ENCODE measurements at regions not wholly inside any gene's neighbourhood (a gene's known extent, or its start where the extent isn't known, plus 50 kb on each side); places are given as distances from the start of the nearest gene placed in this dataset.

DNA sequence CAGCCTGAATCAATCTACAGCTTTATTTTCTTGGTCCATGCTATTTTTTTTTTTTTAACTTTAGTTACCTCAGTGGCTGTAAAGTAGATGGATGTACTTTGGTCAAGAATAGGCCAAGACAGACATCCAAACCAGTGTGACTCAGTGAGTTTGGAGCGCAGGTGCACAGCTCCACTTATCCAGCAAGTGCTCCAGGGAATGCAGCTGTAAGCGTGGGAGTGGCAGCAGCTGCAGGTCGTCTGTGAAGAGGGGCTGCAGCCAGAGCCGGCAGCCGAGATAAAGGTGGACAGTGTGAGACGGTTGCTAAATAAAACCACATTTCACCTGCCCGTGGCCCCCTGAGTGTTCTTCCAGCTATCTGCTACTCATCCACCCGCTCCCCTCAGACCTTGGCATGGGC, 1018.7 kb downstream of the AACS start:
- Histone ChIP-seq H3K9me3 (replicated peaks) (no peaks in the 10 kb centered on the region), H3K27ac (no peak overlapping the region), H3K36me3 (no peaks in the 10 kb centered on the region), H3K4me1 (replicated peaks) (no peaks in the 10 kb centered on the region), H3K27me3 (replicated peaks) (no peaks in the 10 kb centered on the region), H3K4me3 (no peak overlapping the region)
- no peak for DNase-seq (ENCODE audit: low read depth in 1 of 2, low spot score in 2 of 2)

GRCh38 chr12:126084480-126084879, 1019.2 kb downstream of the AACS start:
- H3K27me3 ChIP-seq (replicated peaks), result no peaks in the 10 kb centered on the region
- DNase-seq (ENCODE audit: low read depth in 1 of 2, low spot score in 2 of 2), result no peak

DNA sequence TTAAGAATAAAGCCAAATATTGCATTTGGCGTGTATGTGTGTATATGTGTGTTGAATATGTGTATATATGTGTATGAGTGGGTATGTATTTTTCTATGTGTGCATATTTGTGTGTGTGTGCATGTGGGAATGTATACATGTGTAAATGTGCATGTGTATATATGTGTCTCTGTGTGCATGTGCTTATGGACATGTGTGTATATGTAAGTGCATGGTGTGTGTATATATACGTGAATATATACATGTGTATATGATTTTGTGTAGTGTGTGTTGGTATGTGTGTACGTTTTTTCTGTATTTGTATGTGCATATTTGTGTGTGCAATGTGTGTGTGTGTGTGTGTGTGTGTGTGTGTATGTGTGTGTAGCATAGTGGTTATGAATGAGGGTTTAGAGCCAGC, 1021.0 kb downstream of the AACS start:
- no peaks in the 10 kb centered on the region for H3K36me3 ChIP-seq
- H3K4me1 ChIP-seq (replicated peaks), result no peaks in the 10 kb centered on the region
- no peak overlapping the region for H3K27ac ChIP-seq
- no peak for DNase-seq (ENCODE audit: low read depth in 1 of 2, low spot score in 2 of 2)
- no peaks in the 10 kb centered on the region for H3K27me3 ChIP-seq (replicated peaks)
- no peaks in the 10 kb centered on the region for H3K9me3 ChIP-seq (replicated peaks)
- no peak overlapping the region for H3K4me3 ChIP-seq

More at GRCh38 chr12:126084480-126084879, 1019.2 kb downstream of the AACS start:
- Histone ChIP-seq H3K4me3 (no peak overlapping the region), H3K27ac (no peak overlapping the region), H3K9me3 (replicated peaks) (no peaks in the 10 kb centered on the region), H3K4me1 (replicated peaks) (no peaks in the 10 kb centered on the region), H3K36me3 (no peaks in the 10 kb centered on the region)

- H3K4me1 ChIP-seq (replicated peaks), result no peaks in the 10 kb centered on the region
- H3K9me3 ChIP-seq (replicated peaks), result no peaks in the 10 kb centered on the region
- no peaks in the 10 kb centered on the region for H3K27me3 ChIP-seq (replicated peaks)
Observed at GRCh38 chr12:126087692-126088091, 1022.5 kb downstream of the AACS start.

GRCh38 chr12:126093908-126094307, 1028.7 kb downstream of the AACS start:
- DNase-seq (ENCODE audit: low read depth in 1 of 2, low spot score in 2 of 2), result no peak
- H3K27ac ChIP-seq, result no peak overlapping the region
- no peaks in the 10 kb centered on the region for H3K4me1 ChIP-seq (replicated peaks)

More at GRCh38 chr12:126087692-126088091, 1022.5 kb downstream of the AACS start:
- H3K4me3 ChIP-seq, result no peak overlapping the region
- DNase-seq (ENCODE audit: low read depth in 1 of 2, low spot score in 2 of 2), result no peak
- H3K27ac ChIP-seq, result no peak overlapping the region
- H3K36me3 ChIP-seq, result no peaks in the 10 kb centered on the region

GRCh38 chr12:126095748-126096510, 1030.7 kb downstream of the AACS start:
- Histone ChIP-seq H3K4me3 (no peak overlapping the region), H3K4me1 (replicated peaks) (no peaks in the 10 kb centered on the region), H3K27ac (no peak overlapping the region), H3K36me3 (no peaks in the 10 kb centered on the region), H3K27me3 (replicated peaks) (no peaks in the 10 kb centered on the region), H3K9me3 (replicated peaks) (no peaks in the 10 kb centered on the region)
- no peak for DNase-seq (ENCODE audit: low read depth in 1 of 2, low spot score in 2 of 2)

More at GRCh38 chr12:126093908-126094307, 1028.7 kb downstream of the AACS start:
- Histone ChIP-seq H3K4me3 (no peak overlapping the region), H3K36me3 (no peaks in the 10 kb centered on the region), H3K9me3 (replicated peaks) (no peaks in the 10 kb centered on the region), H3K27me3 (replicated peaks) (no peaks in the 10 kb centered on the region)

DNA sequence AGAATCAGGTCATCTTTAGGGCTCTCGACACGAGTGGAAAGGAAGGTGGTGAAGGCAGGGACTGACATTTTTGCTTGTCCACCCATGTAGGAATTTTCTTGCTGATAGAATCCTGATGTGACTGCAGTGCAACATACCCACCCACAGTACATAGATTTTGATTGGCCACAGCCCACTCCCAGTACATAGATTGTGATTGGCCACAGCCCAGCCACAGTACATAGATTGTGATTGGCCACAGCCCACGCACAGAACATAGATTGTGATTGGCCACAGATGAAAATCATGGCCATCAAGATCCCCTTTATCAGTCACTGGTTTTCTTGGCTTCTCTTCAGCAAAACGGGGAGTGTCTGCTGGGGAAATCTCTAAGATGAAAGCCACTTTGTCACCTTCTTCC, 1041.5 kb downstream of the AACS start:
- no peak for DNase-seq (ENCODE audit: low read depth in 1 of 2, low spot score in 2 of 2)
- H3K36me3 ChIP-seq, result no peaks in the 10 kb centered on the region
- no peaks in the 10 kb centered on the region for H3K4me1 ChIP-seq (replicated peaks)
- H3K27me3 ChIP-seq (replicated peaks), result no peaks in the 10 kb centered on the region
- no peak overlapping the region for H3K4me3 ChIP-seq
- H3K9me3 ChIP-seq (replicated peaks), result no peaks in the 10 kb centered on the region; the same call in 1 of the 2 replicates
- no peak overlapping the region for H3K27ac ChIP-seq

- no peak overlapping the region for H3K27ac ChIP-seq
- no peaks in the 10 kb centered on the region for H3K4me1 ChIP-seq (replicated peaks)
- H3K9me3 ChIP-seq (replicated peaks), result no peaks in the 10 kb centered on the region; the same call in 1 of the 2 replicates
- no peak for DNase-seq (ENCODE audit: low read depth in 1 of 2, low spot score in 2 of 2)
- H3K4me3 ChIP-seq, result no peak overlapping the region
- no peaks in the 10 kb centered on the region for H3K27me3 ChIP-seq (replicated peaks)
- H3K36me3 ChIP-seq, result no peaks in the 10 kb centered on the region
Observed at GRCh38 chr12:126107659-126108058, 1042.4 kb downstream of the AACS start.

GRCh38 chr12:126108247-126108646, 1043.0 kb downstream of the AACS start:
- no peaks in the 10 kb centered on the region; the same call in 1 of the 2 replicates for H3K9me3 ChIP-seq (replicated peaks)

DNA sequence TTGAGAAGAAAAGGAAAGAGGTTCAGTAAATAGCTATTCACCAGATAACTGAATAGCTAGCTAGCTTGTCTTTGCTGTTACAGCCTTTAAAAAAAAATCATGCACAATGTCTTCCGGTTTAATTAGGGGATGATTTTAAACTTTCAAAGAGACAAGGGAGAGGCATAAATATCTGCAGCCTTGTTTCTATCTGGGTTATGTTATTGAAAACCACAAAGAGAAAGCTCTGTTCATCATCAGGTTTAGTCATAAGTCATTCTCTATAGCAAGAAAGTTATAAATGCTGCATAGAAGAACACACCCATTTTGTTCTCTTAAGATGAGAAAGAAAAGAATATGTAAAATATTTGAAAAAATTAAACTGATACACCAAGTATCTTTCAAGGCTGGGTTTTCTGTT, 1046.9 kb downstream of the AACS start:
- H3K27me3 ChIP-seq (replicated peaks), result no peaks in the 10 kb centered on the region
- no peak for DNase-seq (ENCODE audit: low read depth in 1 of 2, low spot score in 2 of 2)
- H3K9me3 ChIP-seq (replicated peaks), result no peaks in the 10 kb centered on the region; the same call in 1 of the 2 replicates
- no peaks in the 10 kb centered on the region for H3K4me1 ChIP-seq (replicated peaks)
- H3K4me3 ChIP-seq, result no peak overlapping the region
- no peaks in the 10 kb centered on the region for H3K36me3 ChIP-seq
- no peak overlapping the region for H3K27ac ChIP-seq

More at GRCh38 chr12:126108247-126108646, 1043.0 kb downstream of the AACS start:
- Histone ChIP-seq H3K4me1 (replicated peaks) (no peaks in the 10 kb centered on the region), H3K4me3 (no peak overlapping the region), H3K27ac (no peak overlapping the region), H3K27me3 (replicated peaks) (no peaks in the 10 kb centered on the region), H3K36me3 (no peaks in the 10 kb centered on the region)
- DNase-seq (ENCODE audit: low read depth in 1 of 2, low spot score in 2 of 2), result no peak

DNA sequence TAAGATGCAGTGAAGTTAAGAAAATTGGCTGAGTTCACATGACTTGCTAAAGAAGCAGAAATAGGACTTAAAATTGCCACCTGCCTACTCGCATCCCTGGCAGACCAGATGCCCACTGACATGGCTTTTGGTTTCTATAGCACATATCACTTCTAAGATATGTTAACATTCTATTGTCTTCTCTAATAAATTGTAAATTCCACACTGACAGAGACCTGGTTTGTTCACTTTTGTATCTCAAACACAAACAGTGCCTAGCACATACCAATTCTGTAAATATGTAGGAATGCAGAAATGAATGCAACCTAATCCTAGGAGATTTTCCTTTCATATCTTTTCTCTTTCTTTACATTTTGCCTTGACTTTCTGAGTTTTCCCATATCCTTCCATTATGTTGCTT, 1047.6 kb downstream of the AACS start:
- Histone ChIP-seq H3K27ac (no peak overlapping the region), H3K4me1 (replicated peaks) (no peaks in the 10 kb centered on the region), H3K4me3 (no peak overlapping the region), H3K36me3 (no peaks in the 10 kb centered on the region), H3K9me3 (replicated peaks) (no peaks in the 10 kb centered on the region; the same call in 1 of the 2 replicates), H3K27me3 (replicated peaks) (no peaks in the 10 kb centered on the region)
- no peak for DNase-seq (ENCODE audit: low read depth in 1 of 2, low spot score in 2 of 2)

DNA sequence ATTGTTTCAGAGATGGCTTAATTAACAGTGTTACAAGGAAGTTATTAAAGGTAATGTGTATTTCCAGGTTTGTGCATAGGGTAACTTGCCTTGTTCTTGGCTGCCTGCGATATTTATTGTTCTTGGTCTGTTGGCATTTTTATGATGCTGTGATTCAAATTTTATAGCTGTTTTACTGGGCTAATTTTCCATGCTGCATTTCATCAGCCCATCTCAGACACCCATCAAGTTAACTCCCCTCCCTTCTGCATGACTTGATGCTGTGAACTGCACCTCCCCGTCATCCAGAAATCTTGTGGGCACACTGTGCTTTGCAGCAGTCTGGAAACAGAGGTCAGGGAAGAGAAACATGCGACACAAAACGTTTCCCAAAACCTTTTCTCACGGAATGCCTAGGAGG, 1049.2 kb downstream of the AACS start:
- no peaks in the 10 kb centered on the region for H3K4me1 ChIP-seq (replicated peaks)
- no peaks in the 10 kb centered on the region for H3K36me3 ChIP-seq
- H3K27ac ChIP-seq, result no peak overlapping the region
- H3K9me3 ChIP-seq (replicated peaks), result no peaks in the 10 kb centered on the region
- H3K27me3 ChIP-seq (replicated peaks), result no peaks in the 10 kb centered on the region
- H3K4me3 ChIP-seq, result no peak overlapping the region
- DNase-seq (ENCODE audit: low read depth in 1 of 2, low spot score in 2 of 2), result no peak

DNA sequence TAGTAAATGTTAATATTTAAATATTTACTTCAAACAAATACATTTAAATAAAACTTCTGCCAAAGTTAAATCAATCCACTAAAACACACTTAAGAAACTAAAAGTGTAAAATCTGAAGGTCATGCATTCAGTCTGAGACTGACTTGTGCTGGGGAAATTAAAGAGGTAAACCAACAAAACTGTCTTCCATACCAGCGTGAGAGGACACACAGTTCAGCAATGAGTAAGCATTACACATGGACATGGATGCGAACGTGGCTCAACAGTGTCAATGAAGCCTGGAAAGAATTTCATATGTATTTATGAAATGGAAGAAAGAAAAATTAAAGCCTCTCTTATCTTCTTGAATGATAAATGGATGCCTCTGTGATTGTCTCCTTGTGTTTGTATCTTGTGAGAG, 1052.3 kb downstream of the AACS start:
- Histone ChIP-seq H3K27me3 (replicated peaks) (no peaks in the 10 kb centered on the region), H3K27ac (no peak overlapping the region), H3K4me1 (replicated peaks) (no peaks in the 10 kb centered on the region), H3K9me3 (replicated peaks) (no peaks in the 10 kb centered on the region), H3K4me3 (no peak overlapping the region), H3K36me3 (no peaks in the 10 kb centered on the region)
- no peak for DNase-seq (ENCODE audit: low read depth in 1 of 2, low spot score in 2 of 2)

- no peaks in the 10 kb centered on the region; the same call in none of the 2 replicates for H3K9me3 ChIP-seq (replicated peaks)
- no peak for DNase-seq (ENCODE audit: low read depth in 1 of 2, low spot score in 2 of 2)
- no peaks in the 10 kb centered on the region for H3K27me3 ChIP-seq (replicated peaks)
- no peak overlapping the region for H3K4me3 ChIP-seq
- H3K4me1 ChIP-seq (replicated peaks), result no peaks in the 10 kb centered on the region
- no peak overlapping the region for H3K27ac ChIP-seq
- H3K36me3 ChIP-seq, result no peaks in the 10 kb centered on the region
Observed at GRCh38 chr12:126139355-126139754, 1074.1 kb downstream of the AACS start.
